ENCODE measurements at regions not wholly inside any gene's neighbourhood (a gene's known extent, or its start where the extent isn't known, plus 50 kb on each side); places are given as distances from the start of the nearest gene placed in this dataset.

DNA sequence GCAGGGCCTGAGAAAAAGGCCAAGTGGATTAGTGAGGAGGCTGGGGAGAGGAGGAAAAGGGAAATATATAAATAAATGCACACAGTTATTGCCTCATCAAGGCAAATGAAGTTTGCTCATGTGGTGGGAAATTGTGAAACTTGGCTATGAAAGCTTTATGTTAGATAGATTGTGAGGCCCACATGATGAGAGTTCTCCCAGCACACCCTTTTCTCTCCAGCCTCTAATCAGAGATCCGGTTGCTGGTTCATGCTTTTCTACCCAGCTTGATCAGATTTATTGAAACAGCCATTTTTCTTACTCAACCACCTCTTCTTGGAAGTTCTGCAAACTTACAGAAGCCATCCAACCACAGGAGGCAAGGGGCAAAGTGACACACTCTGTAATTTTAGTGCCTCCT lies 125.8 kb upstream of the KLF4 start:
- H3K4me2 ChIP-seq (ENCODE audit: low read depth, low read length, poor library complexity, severe bottlenecking) = no peak overlapping the region
- H3K36me3 ChIP-seq (ENCODE audit: insufficient read depth, low read length) = no peaks in the 10 kb centered on the region
- H3K9me3 ChIP-seq (ENCODE audit: insufficient read depth, low read depth, low read length) = peaks cover 7% of the 10 kb centered on the region; the same call in 1 of the 2 replicates
- H3K9me2 ChIP-seq (replicated peaks; ENCODE audit: low read depth, low read length) = no peaks in the 10 kb centered on the region
- H3K4me1 ChIP-seq (ENCODE audit: insufficient read depth, low read length, poor library complexity, severe bottlenecking) = no peaks in the 10 kb centered on the region
- H3K9ac ChIP-seq (ENCODE audit: low read depth, low read length, poor library complexity, severe bottlenecking) = no peak overlapping the region
- no peak overlapping the region for H3K4me3 ChIP-seq (ENCODE audit: low read length, poor library complexity, severe bottlenecking)
- no peaks in the 10 kb centered on the region for H4K20me1 ChIP-seq (ENCODE audit: insufficient read depth, low read length, poor library complexity, severe bottlenecking)
- no peaks in the 10 kb centered on the region for H3F3A ChIP-seq (ENCODE audit: low read depth)
- TF ChIP-seq, protein P1, sequence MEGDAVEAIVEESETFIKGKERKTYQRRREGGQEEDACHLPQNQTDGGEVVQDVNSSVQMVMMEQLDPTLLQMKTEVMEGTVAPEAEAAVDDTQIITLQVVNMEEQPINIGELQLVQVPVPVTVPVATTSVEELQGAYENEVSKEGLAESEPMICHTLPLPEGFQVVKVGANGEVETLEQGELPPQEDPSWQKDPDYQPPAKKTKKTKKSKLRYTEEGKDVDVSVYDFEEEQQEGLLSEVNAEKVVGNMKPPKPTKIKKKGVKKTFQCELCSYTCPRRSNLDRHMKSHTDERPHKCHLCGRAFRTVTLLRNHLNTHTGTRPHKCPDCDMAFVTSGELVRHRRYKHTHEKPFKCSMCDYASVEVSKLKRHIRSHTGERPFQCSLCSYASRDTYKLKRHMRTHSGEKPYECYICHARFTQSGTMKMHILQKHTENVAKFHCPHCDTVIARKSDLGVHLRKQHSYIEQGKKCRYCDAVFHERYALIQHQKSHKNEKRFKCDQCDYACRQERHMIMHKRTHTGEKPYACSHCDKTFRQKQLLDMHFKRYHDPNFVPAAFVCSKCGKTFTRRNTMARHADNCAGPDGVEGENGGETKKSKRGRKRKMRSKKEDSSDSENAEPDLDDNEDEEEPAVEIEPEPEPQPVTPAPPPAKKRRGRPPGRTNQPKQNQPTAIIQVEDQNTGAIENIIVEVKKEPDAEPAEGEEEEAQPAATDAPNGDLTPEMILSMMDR (conservative IDR thresholded peaks at IDR 0.05; ENCODE audit: low read length) = no peak
- TF ChIP-seq EZH2phosphoT487 (IDR thresholded peaks at IDR 0.05; ENCODE audit: borderline replicate concordance) = no peak
- H2AFZ ChIP-seq (ENCODE audit: low read length) = no peak overlapping the region
- no peaks in the 10 kb centered on the region for H3K27me3 ChIP-seq (ENCODE audit: insufficient read depth, low read length, poor library complexity, severe bottlenecking)
- no peaks in the 10 kb centered on the region for H3K79me2 ChIP-seq (ENCODE audit: insufficient read depth, low read length)

DNA sequence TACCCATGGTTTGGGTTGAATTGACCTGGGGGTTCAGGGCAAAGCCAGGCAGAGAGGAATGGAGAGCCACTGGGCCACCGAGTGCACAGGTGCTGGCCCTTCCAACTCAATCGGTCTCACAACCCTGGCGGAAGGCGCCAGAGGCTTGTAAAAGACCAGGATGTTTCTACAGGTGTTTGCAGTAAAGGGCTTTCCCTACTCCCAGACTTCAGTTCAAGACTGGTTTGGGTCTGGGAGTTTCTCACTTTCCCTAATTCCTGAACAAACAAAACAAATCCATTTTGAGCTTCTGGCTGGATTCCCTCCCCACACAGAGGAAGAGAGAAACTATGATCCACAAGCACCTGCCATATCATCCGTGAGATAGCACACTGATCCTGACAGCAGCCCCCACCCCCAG lies 125.2 kb upstream of the KLF4 start:
- H3K4me1 ChIP-seq (ENCODE audit: insufficient read depth, low read length, poor library complexity, severe bottlenecking) = no peaks in the 10 kb centered on the region
- H3K4me3 ChIP-seq (ENCODE audit: low read length, poor library complexity, severe bottlenecking) = no peak overlapping the region
- H3K27me3 ChIP-seq (ENCODE audit: insufficient read depth, low read length, poor library complexity, severe bottlenecking) = no peaks in the 10 kb centered on the region
- no peak overlapping the region for H2AFZ ChIP-seq (ENCODE audit: low read length)
- H3K9ac ChIP-seq (ENCODE audit: low read depth, low read length, poor library complexity, severe bottlenecking) = no peak overlapping the region
- TF ChIP-seq EZH2phosphoT487 (IDR thresholded peaks at IDR 0.05; ENCODE audit: borderline replicate concordance) = no peak
- TF ChIP-seq, protein P1 (conservative IDR thresholded peaks at IDR 0.05; ENCODE audit: low read length) = no peak
- H3F3A ChIP-seq (ENCODE audit: low read depth) = no peaks in the 10 kb centered on the region
- no peak overlapping the region for H3K4me2 ChIP-seq (ENCODE audit: low read depth, low read length, poor library complexity, severe bottlenecking)
- H3K79me2 ChIP-seq (ENCODE audit: insufficient read depth, low read length) = no peaks in the 10 kb centered on the region
- peaks cover 5% of the 10 kb centered on the region; the same call in 1 of the 2 replicates for H3K9me3 ChIP-seq (ENCODE audit: insufficient read depth, low read depth, low read length)
- no peaks in the 10 kb centered on the region for H4K20me1 ChIP-seq (ENCODE audit: insufficient read depth, low read length, poor library complexity, severe bottlenecking)
- H3K36me3 ChIP-seq (ENCODE audit: insufficient read depth, low read length) = no peaks in the 10 kb centered on the region
- no peaks in the 10 kb centered on the region for H3K9me2 ChIP-seq (replicated peaks; ENCODE audit: low read depth, low read length)

DNA sequence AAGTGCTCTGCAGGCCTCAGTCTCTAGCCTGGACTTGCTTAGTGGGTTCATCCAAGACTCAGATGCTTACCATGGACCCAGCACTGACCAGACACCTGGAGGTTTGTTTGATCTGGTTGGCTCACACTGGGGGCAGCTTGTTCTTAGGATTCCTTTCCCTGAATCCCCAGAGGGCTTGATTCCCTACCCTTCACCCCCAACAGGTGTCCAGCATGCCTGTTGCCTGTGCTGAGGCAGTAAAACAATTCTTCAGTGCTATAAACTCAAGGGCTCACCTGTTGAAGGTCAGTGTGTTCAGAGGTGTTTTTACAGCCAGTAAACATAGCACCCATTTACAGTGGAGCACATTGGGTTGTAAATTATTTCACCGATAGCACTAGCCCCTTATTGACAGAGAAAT lies 123.8 kb upstream of the KLF4 start:
- Histone ChIP-seq H3K4me2 (ENCODE audit: low read depth, low read length, poor library complexity, severe bottlenecking) (no peak overlapping the region), H3K4me3 (ENCODE audit: low read length, poor library complexity, severe bottlenecking) (no peak overlapping the region), H3K9me3 (ENCODE audit: insufficient read depth, low read depth, low read length) (no peaks in the 10 kb centered on the region; the same call in 1 of the 2 replicates), H3F3A (ENCODE audit: low read depth) (no peaks in the 10 kb centered on the region), H4K20me1 (ENCODE audit: insufficient read depth, low read length, poor library complexity, severe bottlenecking) (no peaks in the 10 kb centered on the region), H3K9ac (ENCODE audit: low read depth, low read length, poor library complexity, severe bottlenecking) (no peak overlapping the region), H2AFZ (ENCODE audit: low read length) (no peak overlapping the region), H3K27me3 (ENCODE audit: insufficient read depth, low read length, poor library complexity, severe bottlenecking) (no peaks in the 10 kb centered on the region), H3K36me3 (ENCODE audit: insufficient read depth, low read length) (no peaks in the 10 kb centered on the region), H3K9me2 (replicated peaks; ENCODE audit: low read depth, low read length) (no peaks in the 10 kb centered on the region), H3K79me2 (ENCODE audit: insufficient read depth, low read length) (no peaks in the 10 kb centered on the region), H3K4me1 (ENCODE audit: insufficient read depth, low read length, poor library complexity, severe bottlenecking) (no peaks in the 10 kb centered on the region)
- TF ChIP-seq EZH2phosphoT487 (IDR thresholded peaks at IDR 0.05; ENCODE audit: borderline replicate concordance) = no peak
- TF ChIP-seq, protein P1 (conservative IDR thresholded peaks at IDR 0.05; ENCODE audit: low read length) = no peak

Data from Loucy (cell line).